ENCODE measurements at regions not wholly inside any gene's neighbourhood (a gene's known extent, or its start where the extent isn't known, plus 50 kb on each side); places are given as distances from the start of the nearest gene placed in this dataset.

- POLR2A ChIA-PET = no interaction called here
These were observed 257.1 kb downstream of the RPRM start for GRCh38 chr2:153221506-153221905.

More at GRCh38 chr2:153221506-153221905, 257.1 kb downstream of the RPRM start:
- no peaks in the 10 kb centered on the region for H3K79me2 ChIP-seq (ENCODE audit: insufficient read depth, low read length)
- H3K4me3 ChIP-seq (replicated peaks in 1 of 2; ENCODE audit: low read depth in 1 of 2, low read length in 2 of 2) = no peak overlapping the region
- H3K9ac ChIP-seq (ENCODE audit: low read length) = no peak overlapping the region
- TF ChIP-seq RAD21 (IDR thresholded peaks at IDR 0.05; ENCODE audit: low read depth) = no peak
- no peak for TF ChIP-seq ZFX (IDR thresholded peaks at IDR 0.05)
- TF ChIP-seq CBX3 (IDR thresholded peaks at IDR 0.05; ENCODE audit: low read depth) = no peak
- TF ChIP-seq SP1 (IDR thresholded peaks at IDR 0.05; ENCODE audit: low read depth) = no peak
- TF ChIP-seq SRF (IDR thresholded peaks at IDR 0.05; ENCODE audit: low read depth) = no peak
- TF ChIP-seq ATF3 (IDR thresholded peaks at IDR 0.05) = no peak
- TF ChIP-seq MAX (IDR thresholded peaks at IDR 0.05) = no peak
- no peak for TF ChIP-seq EZH2 (IDR thresholded peaks at IDR 0.05)
- TF ChIP-seq TCF7L2 (IDR thresholded peaks at IDR 0.05; ENCODE audit: borderline replicate concordance, extremely low read depth, insufficient read depth, insufficient read length) = no peak
- TF ChIP-seq REST (IDR thresholded peaks at IDR 0.05; ENCODE audit: low read depth) = no peak
- no peak for TF ChIP-seq EGR1 (IDR thresholded peaks at IDR 0.05; ENCODE audit: low read depth)
- no peak for TF ChIP-seq POLR2AphosphoS5 (IDR thresholded peaks at IDR 0.05; ENCODE audit: low read depth, low read length)
- no peak for TF ChIP-seq SIN3A (IDR thresholded peaks at IDR 0.05; ENCODE audit: low read depth)
- H3K9me2 ChIP-seq (ENCODE audit: insufficient read depth) = no peaks in the 10 kb centered on the region
- H4K20me1 ChIP-seq (ENCODE audit: insufficient read depth) = no peaks in the 10 kb centered on the region
- no peak overlapping the region for H3K4me2 ChIP-seq (ENCODE audit: low read length)
- no peaks in the 10 kb centered on the region for H3K36me3 ChIP-seq (ENCODE audit: control insufficient read depth in 1 of 2, insufficient read depth in 2 of 2, low read length in 2 of 2)
- ChIA-PET RAD21 (ENCODE audit: low non-redundant PET in 1 of 2, low total read pairs in 2 of 2, uncharacterized antibody in 2 of 2, unreplicated experiment in 2 of 2) (no interaction called here), CTCF (no interaction called here)
- intact Hi-C loops (cut with micrococcal nuclease) = no loop called here
- no peaks in the 10 kb centered on the region for H3K9me3 ChIP-seq (ENCODE audit: control insufficient read depth in 1 of 2, insufficient read depth in 1 of 2, low read depth in 1 of 2, low read length in 2 of 2)
- no peak overlapping the region for H2AFZ ChIP-seq (ENCODE audit: low read depth, low read length, poor library complexity, severe bottlenecking)
- no TSS peak for BruUV-seq (replicated peaks)
- H3K4me1 ChIP-seq (ENCODE audit: control insufficient read depth in 1 of 2, insufficient read depth in 2 of 2, low read length in 2 of 2) = no peaks in the 10 kb centered on the region
- ATAC-seq (no peak), DNase-seq (ENCODE audit: low read depth, low spot score) (no peak)
- H3K27ac ChIP-seq (ENCODE audit: low read depth, low read length) = no peak overlapping the region
- no peaks in the 10 kb centered on the region for H3K27me3 ChIP-seq (ENCODE audit: insufficient read depth, low read length)

All from HCT116 (cell line).